Natural killer cell (primary cell): ENCODE measurements at regions not wholly inside any gene's neighbourhood (a gene's known extent, or its start where the extent isn't known, plus 50 kb on each side); places are given as distances from the start of the nearest gene placed in this dataset.

Experiments
- ATAC-seq, 3 donors: fragments of 150-1000 bp in 2 of 3; fragments of 200-7000 bp in 1 of 3; cut with Tn5 transposase; 1 replicate in 1 of 3; 2 replicates in 2 of 3; pipeline ENCODE4 v1.10.0; 2021; ENCODE audit warnings: mild to moderate bottlenecking in 2 of 3, moderate library complexity in 2 of 3
- DNase-seq, 2 donors: peaks; one replicate each; pipeline versions ENCODE4 v3.0.0 to v3.0.0-alpha.2; 2013 to 2021; ENCODE audit warnings: mixed read lengths in 1 of 2
- H3K27ac ChIP-seq: one replicate; pipeline ENCODE4 v1.5.1; 2013; ENCODE audit warnings: mild to moderate bottlenecking, low read length
- H3K27me3 ChIP-seq: one replicate; pipeline ENCODE4 v1.6.1; 2013; ENCODE audit warnings: low read length; ENCODE audit not compliant: control insufficient read depth, insufficient read depth
- H3K36me3 ChIP-seq: one replicate; pipeline ENCODE4 v1.6.1; 2013; ENCODE audit warnings: low read length; ENCODE audit not compliant: control insufficient read depth, insufficient read depth
- H3K4me1 ChIP-seq: one replicate; pipeline ENCODE4 v1.6.1; 2013; ENCODE audit warnings: low read length; ENCODE audit not compliant: control insufficient read depth, insufficient read depth
- H3K4me3 ChIP-seq: one replicate; pipeline ENCODE4 v1.5.1; 2013; ENCODE audit warnings: low read length
- H3K9me3 ChIP-seq: one replicate; pipeline ENCODE4 v1.6.1; 2013; ENCODE audit warnings: low read length; ENCODE audit not compliant: control insufficient read depth, insufficient read depth
- H3K27ac Mint-ChIP-seq, 2 donors: one replicate each; pipeline ENCODE4 v1.8.0; 2022; ENCODE audit warnings: mild to moderate bottlenecking in 2 of 2, mixed read lengths in 2 of 2, moderate library complexity in 1 of 2
- H3K27me3 Mint-ChIP-seq, 2 donors: one replicate each; pipeline ENCODE4 v1.8.0; 2022; ENCODE audit warnings: low read depth in 2 of 2, mixed read lengths in 2 of 2
- H3K36me3 Mint-ChIP-seq: one replicate; pipeline ENCODE4 v1.8.0; 2022; ENCODE audit warnings: mixed read lengths
- H3K4me1 Mint-ChIP-seq, 2 donors: one replicate each; pipeline ENCODE4 v1.8.0; 2022; ENCODE audit warnings: mixed read lengths in 2 of 2
- H3K4me3 Mint-ChIP-seq: one replicate; pipeline ENCODE4 v1.8.0; 2022; ENCODE audit warnings: mild to moderate bottlenecking, moderate library complexity, mixed read lengths
- H3K9me3 Mint-ChIP-seq, 2 donors: one replicate each; pipeline ENCODE4 v1.8.0; 2022; ENCODE audit warnings: mixed read lengths in 2 of 2
- CTCF ChIP-seq: fragments of 200-600 bp; IDR thresholded peaks from one replicate; pipeline ENCODE4 v1.8.0; 2022; ENCODE audit warnings: antibody characterized with exemption
- WGBS: methylation state at CpG from one replicate; pipeline ENCODE4 v1.1.7; 2013; ENCODE audit warnings: missing lambda C conversion rate; ENCODE audit not compliant: insufficient coverage; 5-methylcytosine and 5-hydroxymethylcytosine counted together
- intact Hi-C: fragments of 100-400 bp; cut with micrococcal nuclease; formaldehyde crosslinking; loops from one replicate; pipeline ENCODE4 v1.14.2; 2022

- H3K27ac ChIP-seq: no peak overlapping the region
- ATAC-seq (no peak), DNase-seq (no peak)
- H3K36me3 Mint-ChIP-seq: no peaks in the 10 kb centered on the region
- no peak for TF ChIP-seq CTCF
- H3K36me3 ChIP-seq: no peaks in the 10 kb centered on the region
- no peak overlapping the region for H3K27ac Mint-ChIP-seq
- peaks cover 4 to 10% of the 10 kb centered on the region in 2 donors for H3K27me3 Mint-ChIP-seq
- H3K4me1 Mint-ChIP-seq: peaks cover 0 to 5% of the 10 kb centered on the region in 2 donors
- 70% methylated on average over 12 of the region's 12 CpGs for WGBS
- intact Hi-C loops: no loop called here
- no peaks in the 10 kb centered on the region for H3K9me3 Mint-ChIP-seq
- no peak overlapping the region for H3K4me3 ChIP-seq
- no peak overlapping the region for H3K4me3 Mint-ChIP-seq
- H3K4me1 ChIP-seq: no peaks in the 10 kb centered on the region
- H3K9me3 ChIP-seq: no peaks in the 10 kb centered on the region
- H3K27me3 ChIP-seq: no peaks in the 10 kb centered on the region
Measured at GRCh38 chr4:7139167-7139982, 53.0 kb upstream of the SORCS2 start.

DNA sequence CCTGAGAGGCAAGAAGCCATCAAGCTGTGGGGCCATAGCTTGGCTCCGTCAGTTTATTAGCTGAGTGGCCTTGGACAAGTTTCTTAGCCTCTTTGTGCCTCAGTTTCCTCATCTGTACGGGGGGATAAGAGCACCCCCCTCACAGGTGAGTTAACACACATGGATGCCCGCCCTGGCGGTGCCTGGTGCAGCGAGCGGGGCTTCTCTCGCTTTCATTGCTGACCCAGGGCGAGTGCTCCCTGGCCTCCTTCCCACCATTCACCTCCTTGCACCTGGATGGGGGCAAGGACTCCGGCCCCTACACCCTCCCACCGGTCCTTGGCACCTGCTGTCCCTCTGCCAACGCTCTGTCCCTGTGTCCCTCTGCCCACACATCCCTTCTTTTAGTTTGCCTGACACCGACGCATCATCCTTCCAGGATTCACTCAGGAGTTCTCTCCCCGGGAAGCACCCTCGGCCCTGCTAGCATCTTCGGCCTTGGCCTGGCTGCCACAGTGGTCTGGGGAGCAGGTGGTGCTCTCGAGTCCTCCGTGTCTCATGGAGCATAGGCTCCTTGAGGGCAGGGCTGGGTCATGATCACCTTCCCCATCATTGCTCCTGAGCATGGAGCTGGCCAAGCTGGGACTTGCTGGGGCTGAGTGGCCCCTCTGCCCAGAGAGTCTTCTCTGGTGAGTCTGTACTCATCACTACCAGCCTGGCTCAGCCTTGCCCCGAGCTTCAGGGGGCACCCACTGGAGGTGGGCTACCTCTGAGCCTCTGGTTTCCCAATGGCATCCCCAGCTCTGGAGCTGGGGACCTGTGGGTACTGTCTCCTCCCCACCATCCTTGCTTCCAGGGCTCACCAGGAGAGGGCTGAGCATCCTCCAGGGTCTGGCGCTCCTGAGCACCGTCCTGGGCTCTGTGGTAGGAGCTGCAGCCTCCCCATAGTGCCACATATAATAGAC, 53.8 kb upstream of the SORCS2 start:
- 82% methylated on average over 21 of the region's 21 CpGs for WGBS
- no peaks in the 10 kb centered on the region for H3K36me3 Mint-ChIP-seq
- no peaks in the 10 kb centered on the region for H3K9me3 Mint-ChIP-seq
- peaks cover 8% of the 10 kb centered on the region in 2 donors for H3K27me3 Mint-ChIP-seq
- TF ChIP-seq CTCF: no peak
- Histone ChIP-seq H3K4me1 (no peaks in the 10 kb centered on the region), H3K9me3 (no peaks in the 10 kb centered on the region), H3K27me3 (no peaks in the 10 kb centered on the region), H3K27ac (no peak overlapping the region), H3K36me3 (no peaks in the 10 kb centered on the region), H3K4me3 (no peak overlapping the region)
- intact Hi-C loops: no loop called here
- H3K4me3 Mint-ChIP-seq: no peak overlapping the region
- ATAC-seq (no peak), DNase-seq (no peak)
- H3K27ac Mint-ChIP-seq: no peak overlapping the region
- H3K4me1 Mint-ChIP-seq: peaks cover 0 to 5% of the 10 kb centered on the region in 2 donors

- H3K9me3 Mint-ChIP-seq: peaks cover 2% of the 10 kb centered on the region in 2 donors
Measured at GRCh38 chr4:7137326-7138200, 54.8 kb upstream of the SORCS2 start.

More at GRCh38 chr4:7137326-7138200, 54.8 kb upstream of the SORCS2 start:
- Histone ChIP-seq H3K27me3 (no peaks in the 10 kb centered on the region), H3K4me3 (no peak overlapping the region), H3K27ac (no peak overlapping the region), H3K9me3 (peaks cover 6% of the 10 kb centered on the region), H3K36me3 (no peaks in the 10 kb centered on the region), H3K4me1 (no peaks in the 10 kb centered on the region)
- Mint-ChIP-seq H3K36me3 (no peaks in the 10 kb centered on the region), H3K27ac (no peak overlapping the region), H3K27me3 (peaks cover 0 to 5% of the 10 kb centered on the region in 2 donors), H3K4me1 (peaks cover 0 to 5% of the 10 kb centered on the region in 2 donors), H3K4me3 (no peak overlapping the region)
- WGBS: 91% methylated on average over 30 of the region's 30 CpGs
- no peak for ATAC-seq
- DNase-seq: no peak
- no peak for TF ChIP-seq CTCF
- intact Hi-C loops: no loop called here
